ENCODE measurements at regions not wholly inside any gene's neighbourhood (a gene's known extent, or its start where the extent isn't known, plus 50 kb on each side); places are given as distances from the start of the nearest gene placed in this dataset.
"Not testable (repeated sequence)": the region's sequence is repeated elsewhere in the genome, so short reads cannot be mapped to it uniquely, and the experiment has no call there.

DNA sequence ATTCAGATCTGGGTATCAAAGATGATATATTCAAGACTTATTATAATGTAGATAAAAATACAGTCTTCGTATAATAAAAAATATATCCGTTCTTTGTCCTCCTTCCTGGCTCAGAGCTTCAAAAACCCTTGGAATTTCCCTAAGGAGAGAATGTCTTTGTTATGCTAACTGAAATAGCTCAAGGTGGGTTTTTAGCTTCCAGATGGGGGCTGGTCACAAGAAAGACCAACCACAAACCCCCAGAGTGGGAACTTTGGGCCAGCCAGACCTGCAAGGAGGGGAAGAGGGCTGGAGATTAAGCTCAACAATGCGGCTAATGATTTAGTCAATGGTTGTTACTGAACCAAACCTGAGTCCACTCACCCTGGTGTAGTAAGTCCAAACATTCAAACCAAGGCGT lies 196.4 kb downstream of the SDHAF3 start:
- H3K4me3 ChIP-seq: no peak overlapping the region
- TF ChIP-seq, protein P1, sequence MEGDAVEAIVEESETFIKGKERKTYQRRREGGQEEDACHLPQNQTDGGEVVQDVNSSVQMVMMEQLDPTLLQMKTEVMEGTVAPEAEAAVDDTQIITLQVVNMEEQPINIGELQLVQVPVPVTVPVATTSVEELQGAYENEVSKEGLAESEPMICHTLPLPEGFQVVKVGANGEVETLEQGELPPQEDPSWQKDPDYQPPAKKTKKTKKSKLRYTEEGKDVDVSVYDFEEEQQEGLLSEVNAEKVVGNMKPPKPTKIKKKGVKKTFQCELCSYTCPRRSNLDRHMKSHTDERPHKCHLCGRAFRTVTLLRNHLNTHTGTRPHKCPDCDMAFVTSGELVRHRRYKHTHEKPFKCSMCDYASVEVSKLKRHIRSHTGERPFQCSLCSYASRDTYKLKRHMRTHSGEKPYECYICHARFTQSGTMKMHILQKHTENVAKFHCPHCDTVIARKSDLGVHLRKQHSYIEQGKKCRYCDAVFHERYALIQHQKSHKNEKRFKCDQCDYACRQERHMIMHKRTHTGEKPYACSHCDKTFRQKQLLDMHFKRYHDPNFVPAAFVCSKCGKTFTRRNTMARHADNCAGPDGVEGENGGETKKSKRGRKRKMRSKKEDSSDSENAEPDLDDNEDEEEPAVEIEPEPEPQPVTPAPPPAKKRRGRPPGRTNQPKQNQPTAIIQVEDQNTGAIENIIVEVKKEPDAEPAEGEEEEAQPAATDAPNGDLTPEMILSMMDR (IDR thresholded peaks at IDR 0.05): no peak
- no peak for DNase-seq
- 21 to 46% methylated on average over 4 of the region's 4 CpGs for WGBS, 2 donors
- H3K27me3 ChIP-seq: no peaks in the 10 kb centered on the region
- ATAC-seq: no peak
- no peak overlapping the region for H3K27ac ChIP-seq
- intact Hi-C loops (cut with DNase I): no loop called here
- H3K9me3 ChIP-seq: peaks cover 0 to 39% (median 0%) of the 10 kb centered on the region in 11 donors
- H3K4me1 ChIP-seq: no peaks in the 10 kb centered on the region
- H3K36me3 ChIP-seq: no peaks in the 10 kb centered on the region

DNA sequence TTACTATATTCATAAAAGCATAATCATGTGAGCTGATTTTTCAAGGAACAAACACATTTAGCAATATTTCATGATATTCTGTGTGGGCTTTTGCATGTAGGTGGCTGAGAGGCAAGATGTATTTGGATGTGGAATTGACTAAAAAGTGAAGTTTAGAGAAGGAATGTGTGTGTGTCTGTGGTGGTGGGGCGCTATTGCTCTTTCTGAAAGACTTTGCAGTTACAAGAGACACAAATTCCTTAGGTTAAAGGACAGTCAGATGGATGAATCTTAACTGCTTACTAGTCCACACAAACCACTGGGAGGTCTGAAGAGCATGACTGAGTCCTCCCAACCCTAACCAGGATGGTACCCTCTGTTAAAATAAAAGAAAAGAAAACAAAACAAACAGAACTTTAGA lies 200.1 kb downstream of the SDHAF3 start:
- TF ChIP-seq, protein P1 (IDR thresholded peaks at IDR 0.05): no peak
- DNase-seq: no peak
- intact Hi-C loops (cut with DNase I): no loop called here
- no peak for ATAC-seq
- WGBS, 2 donors: 54 to 63% methylated on average over 1 of the region's 1 CpG
- Histone ChIP-seq H3K27ac (no peak overlapping the region), H3K9me3 (peaks cover 0 to 21% (median 0%) of the 10 kb centered on the region in 11 donors), H3K27me3 (no peaks in the 10 kb centered on the region), H3K36me3 (no peaks in the 10 kb centered on the region), H3K4me1 (no peaks in the 10 kb centered on the region), H3K4me3 (no peak overlapping the region)

DNA sequence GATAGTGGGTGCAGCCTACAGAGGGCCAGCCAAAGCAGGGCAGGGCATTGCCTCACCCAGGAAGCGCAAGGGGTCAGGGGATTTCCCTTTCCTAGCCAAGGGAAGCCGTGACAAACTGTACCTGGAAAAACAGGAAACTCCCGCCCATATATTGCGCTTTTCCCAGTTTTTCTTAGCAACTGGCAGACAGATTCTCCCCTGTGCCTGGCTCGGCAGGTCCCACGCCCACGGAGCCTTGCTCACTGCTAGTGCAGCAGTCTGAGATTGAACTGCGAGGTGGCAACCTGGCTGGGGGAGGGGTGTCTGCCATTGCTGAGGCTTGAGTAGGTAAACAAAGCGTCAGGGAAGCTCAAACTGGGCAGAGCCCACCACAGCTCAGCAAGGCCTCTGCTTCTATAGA lies 212.4 kb downstream of the SDHAF3 start:
- peaks cover 0 to 24% (median 0%) of the 10 kb centered on the region in 11 donors for H3K9me3 ChIP-seq
- H3K27ac ChIP-seq; intact Hi-C loops (cut with DNase I); H3K36me3 ChIP-seq; DNase-seq; H3K4me3 ChIP-seq; H3K4me1 ChIP-seq; ATAC-seq; H3K27me3 ChIP-seq: not testable (repeated sequence)
- 62 to 68% methylated on average over 9 of the region's 9 CpGs for WGBS, 2 donors

GRCh38 chr7:97337849-97338248 lies 220.4 kb downstream of the SDHAF3 start:
- TF ChIP-seq, protein P1 (IDR thresholded peaks at IDR 0.05): no peak
- peaks cover 0 to 13% (median 0%) of the 10 kb centered on the region in 11 donors for H3K9me3 ChIP-seq
- no peaks in the 10 kb centered on the region for H3K36me3 ChIP-seq
- no peak for ATAC-seq
- DNase-seq: no peak
- no peaks in the 10 kb centered on the region for H3K4me1 ChIP-seq
- 74 to 76% methylated on average over 3 of the region's 3 CpGs for WGBS, 2 donors
- H3K27ac ChIP-seq: no peak overlapping the region
- H3K27me3 ChIP-seq: no peaks in the 10 kb centered on the region
- no peak overlapping the region for H3K4me3 ChIP-seq
- intact Hi-C loops (cut with DNase I): no loop called here

GRCh38 chr7:97342512-97342911 lies 225.0 kb downstream of the SDHAF3 start:
- Histone ChIP-seq H3K27me3 (no peaks in the 10 kb centered on the region), H3K9me3 (peaks cover 0 to 3% (median 0%) of the 10 kb centered on the region in 11 donors), H3K36me3 (no peaks in the 10 kb centered on the region), H3K4me1 (no peaks in the 10 kb centered on the region), H3K4me3 (no peak overlapping the region), H3K27ac (no peak overlapping the region)
- intact Hi-C loops (cut with DNase I): no loop called here
- WGBS, 2 donors: 36 to 48% methylated on average over 3 of the region's 3 CpGs
- TF ChIP-seq, protein P1 (IDR thresholded peaks at IDR 0.05): no peak
- ATAC-seq: no peak
- DNase-seq: no peak
